ENCODE measurements at regions not wholly inside any gene's neighbourhood (a gene's known extent, or its start where the extent isn't known, plus 50 kb on each side); places are given as distances from the start of the nearest gene placed in this dataset.

DNA sequence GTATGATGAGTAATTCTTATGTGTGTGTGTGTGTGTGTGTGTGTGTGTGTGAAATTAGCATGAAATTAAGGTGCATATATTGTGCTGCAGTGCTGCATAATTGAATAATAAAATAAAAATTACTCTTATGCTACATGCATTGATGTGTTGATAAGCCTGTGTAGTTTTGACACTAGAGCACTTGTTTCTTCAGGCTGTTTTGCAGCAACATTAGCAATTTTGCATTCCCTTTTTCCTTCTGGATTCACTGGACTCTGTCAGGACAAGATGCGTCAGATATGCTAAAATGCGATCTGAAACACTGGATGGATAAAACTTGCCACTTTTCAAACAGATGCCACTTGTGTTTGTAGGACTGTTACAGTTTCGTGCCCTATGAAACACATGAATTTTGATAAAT, 175.4 kb upstream of the ATP6AP2 start:
- TF ChIP-seq EP300 (IDR thresholded peaks at IDR 0.05; ENCODE audit: low read depth) (no peak), POLR2A (IDR thresholded peaks at IDR 0.05) (no peak)
- TF ChIP-seq, protein P1, sequence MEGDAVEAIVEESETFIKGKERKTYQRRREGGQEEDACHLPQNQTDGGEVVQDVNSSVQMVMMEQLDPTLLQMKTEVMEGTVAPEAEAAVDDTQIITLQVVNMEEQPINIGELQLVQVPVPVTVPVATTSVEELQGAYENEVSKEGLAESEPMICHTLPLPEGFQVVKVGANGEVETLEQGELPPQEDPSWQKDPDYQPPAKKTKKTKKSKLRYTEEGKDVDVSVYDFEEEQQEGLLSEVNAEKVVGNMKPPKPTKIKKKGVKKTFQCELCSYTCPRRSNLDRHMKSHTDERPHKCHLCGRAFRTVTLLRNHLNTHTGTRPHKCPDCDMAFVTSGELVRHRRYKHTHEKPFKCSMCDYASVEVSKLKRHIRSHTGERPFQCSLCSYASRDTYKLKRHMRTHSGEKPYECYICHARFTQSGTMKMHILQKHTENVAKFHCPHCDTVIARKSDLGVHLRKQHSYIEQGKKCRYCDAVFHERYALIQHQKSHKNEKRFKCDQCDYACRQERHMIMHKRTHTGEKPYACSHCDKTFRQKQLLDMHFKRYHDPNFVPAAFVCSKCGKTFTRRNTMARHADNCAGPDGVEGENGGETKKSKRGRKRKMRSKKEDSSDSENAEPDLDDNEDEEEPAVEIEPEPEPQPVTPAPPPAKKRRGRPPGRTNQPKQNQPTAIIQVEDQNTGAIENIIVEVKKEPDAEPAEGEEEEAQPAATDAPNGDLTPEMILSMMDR (IDR thresholded peaks at IDR 0.05), result no peak

All from transverse colon (tissue), 3 donors.